ENCODE measurements at regions not wholly inside any gene's neighbourhood (a gene's known extent, or its start where the extent isn't known, plus 50 kb on each side); places are given as distances from the start of the nearest gene placed in this dataset.

DNA sequence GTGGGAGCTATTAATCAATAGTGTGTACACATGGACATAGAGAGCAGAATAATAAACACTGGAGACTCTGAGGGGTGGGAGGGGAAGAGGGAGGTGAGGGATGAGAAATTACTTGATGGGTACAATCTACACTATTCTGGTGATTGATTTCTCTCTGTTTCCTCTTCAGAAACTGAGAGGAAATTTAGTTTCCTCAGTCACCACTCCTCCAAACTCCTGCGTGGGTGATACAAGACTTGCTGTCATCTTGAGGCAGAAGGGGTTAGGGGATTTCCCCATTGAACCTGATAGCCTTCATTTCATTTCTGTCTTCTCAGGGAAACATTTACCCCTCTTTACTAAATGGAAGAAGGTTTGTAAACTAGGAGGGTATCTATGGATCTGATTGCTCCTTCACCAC lies 84.3 kb upstream of the ESR1 start:
- Histone ChIP-seq H3K4me1 (no peaks in the 10 kb centered on the region), H3K4me3 (ENCODE audit: low read depth, low read length) (no peak overlapping the region), H3K9me3 (no peaks in the 10 kb centered on the region), H3K27me3 (replicated peaks; ENCODE audit: control insufficient read depth, insufficient read depth, low read length) (no peaks in the 10 kb centered on the region), H3K36me3 (ENCODE audit: control insufficient read depth, insufficient read depth, low read length) (no peaks in the 10 kb centered on the region)
- H3K4me3 Mint-ChIP-seq (ENCODE audit: unreplicated experiment) = no peak overlapping the region
- no peak overlapping the region for H3K27ac Mint-ChIP-seq (ENCODE audit: unreplicated experiment)
- H3K27me3 Mint-ChIP-seq (ENCODE audit: insufficient read depth, unreplicated experiment) = no peaks in the 10 kb centered on the region
- intact Hi-C loops (cut with micrococcal nuclease; ENCODE audit: unreplicated experiment) = no loop called here
- H3K9me3 Mint-ChIP-seq (ENCODE audit: unreplicated experiment) = no peaks in the 10 kb centered on the region
- ChIA-PET CTCF (no interaction called here), POLR2A (no interaction called here)
- TF ChIP-seq, protein P1, sequence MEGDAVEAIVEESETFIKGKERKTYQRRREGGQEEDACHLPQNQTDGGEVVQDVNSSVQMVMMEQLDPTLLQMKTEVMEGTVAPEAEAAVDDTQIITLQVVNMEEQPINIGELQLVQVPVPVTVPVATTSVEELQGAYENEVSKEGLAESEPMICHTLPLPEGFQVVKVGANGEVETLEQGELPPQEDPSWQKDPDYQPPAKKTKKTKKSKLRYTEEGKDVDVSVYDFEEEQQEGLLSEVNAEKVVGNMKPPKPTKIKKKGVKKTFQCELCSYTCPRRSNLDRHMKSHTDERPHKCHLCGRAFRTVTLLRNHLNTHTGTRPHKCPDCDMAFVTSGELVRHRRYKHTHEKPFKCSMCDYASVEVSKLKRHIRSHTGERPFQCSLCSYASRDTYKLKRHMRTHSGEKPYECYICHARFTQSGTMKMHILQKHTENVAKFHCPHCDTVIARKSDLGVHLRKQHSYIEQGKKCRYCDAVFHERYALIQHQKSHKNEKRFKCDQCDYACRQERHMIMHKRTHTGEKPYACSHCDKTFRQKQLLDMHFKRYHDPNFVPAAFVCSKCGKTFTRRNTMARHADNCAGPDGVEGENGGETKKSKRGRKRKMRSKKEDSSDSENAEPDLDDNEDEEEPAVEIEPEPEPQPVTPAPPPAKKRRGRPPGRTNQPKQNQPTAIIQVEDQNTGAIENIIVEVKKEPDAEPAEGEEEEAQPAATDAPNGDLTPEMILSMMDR (IDR thresholded peaks at IDR 0.05; ENCODE audit: insufficient read depth in 1 of 2, low read depth in 1 of 2, low read length in 1 of 2, severe bottlenecking in 1 of 2, unreplicated experiment in 1 of 2) = no peak
- BruUV-seq (replicated peaks) = no TSS peak
- no peak for DNase-seq
- H3K4me1 Mint-ChIP-seq (ENCODE audit: low read depth, unreplicated experiment) = peaks cover 9% of the 10 kb centered on the region
- no peaks in the 10 kb centered on the region for H3K36me3 Mint-ChIP-seq (ENCODE audit: insufficient read depth, unreplicated experiment)

DNA sequence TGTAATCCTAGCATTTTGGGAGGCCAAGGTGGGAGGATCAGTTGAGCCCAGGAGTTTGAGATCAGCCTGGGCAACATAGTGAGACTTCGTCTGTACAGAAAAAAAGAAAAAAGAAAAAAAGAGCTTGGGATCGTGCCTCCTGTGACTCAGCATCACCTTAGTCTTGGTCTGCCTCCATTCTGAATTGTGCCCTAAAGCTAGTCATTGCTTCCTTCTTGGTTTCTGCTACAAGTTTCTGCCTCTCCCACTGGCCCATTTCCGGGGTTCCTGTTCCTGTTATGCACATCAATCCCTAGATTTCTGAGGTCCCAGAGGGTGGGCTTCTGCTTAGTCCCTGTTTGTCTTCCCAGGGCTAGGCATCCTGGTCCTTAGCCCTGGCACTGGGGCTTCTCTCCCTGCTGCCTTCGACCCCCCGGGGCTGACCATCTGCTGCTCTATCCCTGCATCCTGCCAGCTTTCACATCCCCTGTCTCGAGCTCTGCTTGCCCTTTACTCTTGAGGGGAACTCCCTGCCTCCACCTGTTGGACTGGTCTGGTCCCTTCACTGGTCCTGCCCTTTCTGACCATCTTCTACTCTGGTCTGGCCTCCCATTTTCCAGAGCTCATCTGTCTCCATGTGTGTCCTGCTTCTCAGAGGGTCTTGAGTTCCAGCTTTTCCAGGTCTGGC lies 77.5 kb upstream of the ESR1 start:
- no peaks in the 10 kb centered on the region for H3K27me3 Mint-ChIP-seq (ENCODE audit: insufficient read depth, unreplicated experiment)
- Histone ChIP-seq H3K36me3 (ENCODE audit: control insufficient read depth, insufficient read depth, low read length) (no peaks in the 10 kb centered on the region), H3K4me3 (ENCODE audit: low read depth, low read length) (no peak overlapping the region), H3K4me1 (no peaks in the 10 kb centered on the region), H3K27me3 (replicated peaks; ENCODE audit: control insufficient read depth, insufficient read depth, low read length) (no peaks in the 10 kb centered on the region), H3K9me3 (no peaks in the 10 kb centered on the region)
- no peaks in the 10 kb centered on the region for H3K9me3 Mint-ChIP-seq (ENCODE audit: unreplicated experiment)
- H3K36me3 Mint-ChIP-seq (ENCODE audit: insufficient read depth, unreplicated experiment) = no peaks in the 10 kb centered on the region
- BruUV-seq (replicated peaks) = no TSS peak
- no peaks in the 10 kb centered on the region for H3K4me1 Mint-ChIP-seq (ENCODE audit: low read depth, unreplicated experiment)
- TF ChIP-seq, protein P1 (IDR thresholded peaks at IDR 0.05; ENCODE audit: insufficient read depth in 1 of 2, low read depth in 1 of 2, low read length in 1 of 2, severe bottlenecking in 1 of 2, unreplicated experiment in 1 of 2) = no peak
- H3K27ac Mint-ChIP-seq (ENCODE audit: unreplicated experiment) = no peak overlapping the region
- CTCF ChIA-PET = no interaction called here
- intact Hi-C loops (cut with micrococcal nuclease; ENCODE audit: unreplicated experiment) = no loop called here
- POLR2A ChIA-PET = no interaction called here
- DNase-seq = no peak
- no peak overlapping the region for H3K4me3 Mint-ChIP-seq (ENCODE audit: unreplicated experiment)

DNA sequence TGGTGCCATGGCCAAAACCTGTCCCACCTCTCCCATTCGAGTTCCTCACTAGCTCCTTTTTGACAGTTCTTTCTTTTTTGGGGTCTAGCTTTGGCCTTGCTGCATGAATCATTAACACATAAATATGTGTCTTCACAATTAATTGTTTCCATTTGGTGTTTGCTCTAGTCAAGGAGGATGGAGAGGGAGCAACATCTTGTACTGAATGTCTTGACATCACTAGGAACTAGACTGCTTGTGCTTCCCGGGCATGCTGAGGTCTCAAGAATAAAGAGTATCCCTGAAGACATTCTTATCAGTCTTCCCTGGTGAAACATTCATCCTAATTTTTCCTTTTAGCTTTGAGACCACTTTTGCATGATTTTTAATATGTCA lies 77.0 kb upstream of the ESR1 start:
- Mint-ChIP-seq H3K4me3 (ENCODE audit: unreplicated experiment) (no peak overlapping the region), H3K9me3 (ENCODE audit: unreplicated experiment) (no peaks in the 10 kb centered on the region), H3K27me3 (ENCODE audit: insufficient read depth, unreplicated experiment) (no peaks in the 10 kb centered on the region), H3K27ac (ENCODE audit: unreplicated experiment) (no peak overlapping the region), H3K4me1 (ENCODE audit: low read depth, unreplicated experiment) (no peaks in the 10 kb centered on the region), H3K36me3 (ENCODE audit: insufficient read depth, unreplicated experiment) (no peaks in the 10 kb centered on the region)
- intact Hi-C loops (cut with micrococcal nuclease; ENCODE audit: unreplicated experiment) = no loop called here
- POLR2A ChIA-PET = no interaction called here
- CTCF ChIA-PET = interaction anchor here (0.7 kb wide), 1 partner anchor 89 kb away, joined by 4 read pairs; no protein-coding TSS in a partner anchor
- no peak overlapping the region for H3K4me3 ChIP-seq (ENCODE audit: low read depth, low read length)
- TF ChIP-seq, protein P1 (IDR thresholded peaks at IDR 0.05; ENCODE audit: insufficient read depth in 1 of 2, low read depth in 1 of 2, low read length in 1 of 2, severe bottlenecking in 1 of 2, unreplicated experiment in 1 of 2) = no peak
- H3K36me3 ChIP-seq (ENCODE audit: control insufficient read depth, insufficient read depth, low read length) = no peaks in the 10 kb centered on the region
- no peak for DNase-seq
- H3K9me3 ChIP-seq = no peaks in the 10 kb centered on the region
- no peaks in the 10 kb centered on the region for H3K27me3 ChIP-seq (replicated peaks; ENCODE audit: control insufficient read depth, insufficient read depth, low read length)
- H3K4me1 ChIP-seq = no peaks in the 10 kb centered on the region
- BruUV-seq (replicated peaks) = no TSS peak
